ENCODE measurements at regions not wholly inside any gene's neighbourhood (a gene's known extent, or its start where the extent isn't known, plus 50 kb on each side); places are given as distances from the start of the nearest gene placed in this dataset.

DNA sequence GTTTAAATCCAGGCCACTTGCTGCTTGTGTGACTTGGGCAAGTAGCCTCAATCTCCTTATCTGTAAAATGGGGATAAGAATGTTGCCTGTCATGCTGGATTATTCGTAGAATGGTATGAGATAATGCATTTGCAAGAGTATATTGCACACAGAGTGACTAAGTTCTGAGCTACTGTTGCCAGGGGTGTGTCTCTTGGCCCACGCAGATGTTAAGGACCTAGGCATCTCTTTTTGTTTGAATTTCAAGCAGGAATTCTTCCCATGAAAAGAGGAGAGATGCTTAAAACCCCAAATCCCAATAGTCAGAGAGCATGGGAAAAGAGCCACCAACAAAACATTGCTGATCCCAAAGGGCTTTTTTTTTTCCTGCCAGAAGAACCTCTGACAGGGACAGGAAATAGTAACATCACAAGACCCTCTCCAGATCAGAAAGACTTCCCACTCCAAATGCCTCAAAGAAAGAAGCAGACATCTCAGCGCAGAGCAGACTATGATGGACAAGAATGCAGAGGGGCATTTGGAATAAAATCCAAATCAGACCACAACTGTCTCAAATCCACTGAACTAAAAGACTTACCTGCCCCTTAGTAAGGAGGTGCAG, 90.5 kb downstream of the MRPL46 start:
- Histone ChIP-seq H3K27ac (no peak overlapping the region), H3K4me1 (no peaks in the 10 kb centered on the region), H3K36me3 (no peaks in the 10 kb centered on the region), H3K4me3 (no peak overlapping the region), H3K27me3 (no peaks in the 10 kb centered on the region), H3K9me3 (no peaks in the 10 kb centered on the region)
- TF ChIP-seq POLR2A (IDR thresholded peaks at IDR 0.05) (no peak), EP300 (IDR thresholded peaks at IDR 0.05) (no peak)
- TF ChIP-seq, protein P1, sequence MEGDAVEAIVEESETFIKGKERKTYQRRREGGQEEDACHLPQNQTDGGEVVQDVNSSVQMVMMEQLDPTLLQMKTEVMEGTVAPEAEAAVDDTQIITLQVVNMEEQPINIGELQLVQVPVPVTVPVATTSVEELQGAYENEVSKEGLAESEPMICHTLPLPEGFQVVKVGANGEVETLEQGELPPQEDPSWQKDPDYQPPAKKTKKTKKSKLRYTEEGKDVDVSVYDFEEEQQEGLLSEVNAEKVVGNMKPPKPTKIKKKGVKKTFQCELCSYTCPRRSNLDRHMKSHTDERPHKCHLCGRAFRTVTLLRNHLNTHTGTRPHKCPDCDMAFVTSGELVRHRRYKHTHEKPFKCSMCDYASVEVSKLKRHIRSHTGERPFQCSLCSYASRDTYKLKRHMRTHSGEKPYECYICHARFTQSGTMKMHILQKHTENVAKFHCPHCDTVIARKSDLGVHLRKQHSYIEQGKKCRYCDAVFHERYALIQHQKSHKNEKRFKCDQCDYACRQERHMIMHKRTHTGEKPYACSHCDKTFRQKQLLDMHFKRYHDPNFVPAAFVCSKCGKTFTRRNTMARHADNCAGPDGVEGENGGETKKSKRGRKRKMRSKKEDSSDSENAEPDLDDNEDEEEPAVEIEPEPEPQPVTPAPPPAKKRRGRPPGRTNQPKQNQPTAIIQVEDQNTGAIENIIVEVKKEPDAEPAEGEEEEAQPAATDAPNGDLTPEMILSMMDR (IDR thresholded peaks at IDR 0.05), result no peak
- 56 to 80% methylated on average over 3 of the region's 3 CpGs for WGBS, 2 donors
- no peak for DNase-seq (ENCODE audit: low spot score in 2 of 2)

DNA sequence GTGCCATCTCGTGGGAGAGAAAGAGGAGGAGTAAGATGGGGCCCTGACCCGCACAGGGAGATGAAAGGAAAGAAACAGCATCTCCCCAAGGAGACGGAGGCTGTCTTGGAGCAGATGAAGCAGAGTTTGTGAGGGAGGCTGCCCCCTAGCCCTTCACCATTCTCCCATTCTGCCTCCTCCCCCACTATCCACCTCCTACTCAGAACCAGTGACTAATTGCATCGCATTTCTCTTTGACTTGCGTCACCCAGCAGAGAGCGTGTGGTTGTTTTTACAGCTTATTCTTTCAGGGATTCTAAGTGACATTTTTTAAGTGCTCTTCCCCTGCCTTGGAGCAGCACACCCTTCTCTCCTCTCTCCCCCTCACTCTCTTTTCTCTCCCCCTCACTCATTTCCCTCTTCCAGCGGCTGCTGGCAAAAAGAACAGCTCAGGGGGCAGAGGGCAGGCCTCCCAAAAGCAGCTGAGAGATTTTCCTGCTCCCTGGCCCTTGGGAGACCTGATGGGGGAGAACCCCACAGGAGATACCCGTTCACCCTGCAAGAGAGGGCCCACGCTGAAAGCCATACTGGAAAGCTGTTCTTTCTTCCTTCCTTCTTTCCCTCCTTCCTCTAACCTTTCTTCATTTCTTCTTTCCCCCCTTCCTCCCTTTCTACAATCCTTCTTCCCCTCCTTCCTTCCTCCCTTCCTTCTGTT, 91.8 kb downstream of the MRPL46 start:
- H3K27me3 ChIP-seq, result no peaks in the 10 kb centered on the region
- TF ChIP-seq, protein P1 (IDR thresholded peaks at IDR 0.05), result no peak
- TF ChIP-seq POLR2A (IDR thresholded peaks at IDR 0.05), result no peak
- no peak for TF ChIP-seq EP300 (IDR thresholded peaks at IDR 0.05)
- DNase-seq (ENCODE audit: low spot score in 2 of 2), result no peak
- no peak overlapping the region for H3K4me3 ChIP-seq
- no peaks in the 10 kb centered on the region for H3K36me3 ChIP-seq
- H3K9me3 ChIP-seq, result no peaks in the 10 kb centered on the region
- no peaks in the 10 kb centered on the region for H3K4me1 ChIP-seq
- 19 to 21% methylated on average over 9 of the region's 9 CpGs for WGBS, 2 donors
- no peak overlapping the region for H3K27ac ChIP-seq

DNA sequence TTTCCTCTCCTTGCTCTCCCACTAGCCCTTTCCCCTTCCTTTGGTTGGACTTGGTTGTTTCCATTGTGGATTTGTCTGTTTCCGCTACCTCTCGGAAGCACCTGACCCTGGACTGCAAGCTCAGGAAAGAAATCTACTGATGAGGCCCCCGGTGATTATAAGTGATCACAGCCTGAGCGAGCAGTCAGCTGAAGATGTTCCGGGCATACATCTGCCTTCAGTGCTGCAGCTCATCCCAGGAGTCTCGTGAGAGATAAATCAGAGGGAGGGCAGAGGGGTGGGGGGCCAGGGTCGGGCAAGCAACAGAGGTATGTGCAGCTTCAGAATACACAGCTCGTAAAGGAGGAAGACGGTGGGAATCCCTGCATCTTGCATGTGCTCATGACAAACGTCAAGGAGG, 102.1 kb downstream of the MRPL46 start:
- WGBS, 2 donors, result 68 to 72% methylated on average over 10 of the region's 10 CpGs
- Histone ChIP-seq H3K4me1 (no peaks in the 10 kb centered on the region), H3K4me3 (no peak overlapping the region), H3K27ac (no peak overlapping the region), H3K27me3 (no peaks in the 10 kb centered on the region), H3K9me3 (no peaks in the 10 kb centered on the region), H3K36me3 (no peaks in the 10 kb centered on the region)
- no peak for DNase-seq (ENCODE audit: low spot score in 2 of 2)
- no peak for TF ChIP-seq EP300 (IDR thresholded peaks at IDR 0.05)
- TF ChIP-seq, protein P1 (IDR thresholded peaks at IDR 0.05), result no peak
- no peak for TF ChIP-seq POLR2A (IDR thresholded peaks at IDR 0.05)

DNA sequence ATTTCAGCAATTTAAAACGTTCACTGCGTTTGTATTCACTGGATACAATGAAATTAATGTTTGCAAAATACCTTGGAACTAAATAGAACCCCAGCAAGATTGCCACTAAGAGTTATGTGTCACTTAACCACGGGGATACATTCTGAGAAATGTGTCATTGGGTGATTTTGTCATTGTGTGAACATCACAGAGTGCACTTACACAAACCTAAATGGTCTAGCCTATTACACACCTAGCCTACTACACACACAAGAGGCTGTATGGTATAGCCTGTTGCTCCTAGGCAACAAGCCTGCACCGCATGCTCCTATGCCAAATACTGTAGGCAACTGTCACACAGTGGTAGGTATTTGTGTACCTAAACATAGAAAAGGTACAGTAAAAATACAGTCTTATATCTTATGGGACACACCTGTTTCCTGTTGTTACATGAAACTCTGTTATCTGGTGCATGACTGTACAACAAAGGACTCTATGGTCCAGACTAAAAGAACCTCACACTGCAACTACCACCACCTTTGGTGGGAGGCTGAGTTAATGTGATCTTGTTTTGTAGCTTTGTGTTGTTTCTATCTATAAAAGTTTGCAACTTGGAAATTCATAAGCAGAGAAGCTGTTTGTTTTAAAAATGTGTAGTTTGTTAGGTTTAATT, 92.2 kb upstream of the NTRK3 start:
- H3K27ac ChIP-seq, result no peak overlapping the region
- H3K36me3 ChIP-seq, result no peaks in the 10 kb centered on the region
- no peaks in the 10 kb centered on the region for H3K4me1 ChIP-seq
- TF ChIP-seq EP300 (IDR thresholded peaks at IDR 0.05), result no peak
- TF ChIP-seq, protein P1 (IDR thresholded peaks at IDR 0.05), result no peak
- no peak for TF ChIP-seq POLR2A (IDR thresholded peaks at IDR 0.05)
- peaks cover 0 to 26% (median 5%) of the 10 kb centered on the region in 4 donors for H3K9me3 ChIP-seq
- no peaks in the 10 kb centered on the region for H3K27me3 ChIP-seq
- 75 to 78% methylated on average over 4 of the region's 4 CpGs for WGBS, 2 donors
- H3K4me3 ChIP-seq, result no peak overlapping the region
- DNase-seq (ENCODE audit: low spot score in 2 of 2), result no peak

DNA sequence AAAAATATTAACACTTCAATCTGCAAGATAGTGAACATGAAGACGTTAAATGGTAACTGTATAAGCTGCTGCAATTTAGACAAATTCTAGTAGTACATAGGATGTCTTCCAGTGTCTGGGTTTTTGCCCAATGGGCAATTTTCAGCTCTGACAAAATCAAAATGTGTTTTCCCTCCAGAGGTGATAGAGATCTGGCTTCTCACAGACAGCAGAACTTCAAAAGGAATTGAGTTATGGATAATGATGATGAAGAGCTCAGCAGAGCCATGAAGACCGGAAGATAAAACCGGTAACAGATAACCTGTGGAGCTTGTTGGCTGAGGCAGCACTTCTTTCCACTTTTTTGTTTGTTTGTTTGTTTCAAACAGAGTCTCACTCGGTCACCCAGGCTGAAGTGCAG, 89.4 kb upstream of the NTRK3 start:
- no peak for DNase-seq (ENCODE audit: low spot score in 2 of 2)
- TF ChIP-seq EP300 (IDR thresholded peaks at IDR 0.05) (no peak), POLR2A (IDR thresholded peaks at IDR 0.05) (no peak)
- TF ChIP-seq, protein P1 (IDR thresholded peaks at IDR 0.05), result no peak
- Histone ChIP-seq H3K4me3 (no peak overlapping the region), H3K27ac (no peak overlapping the region), H3K9me3 (peaks cover 0 to 5% (median 0%) of the 10 kb centered on the region in 4 donors), H3K4me1 (no peaks in the 10 kb centered on the region), H3K36me3 (no peaks in the 10 kb centered on the region), H3K27me3 (no peaks in the 10 kb centered on the region)
- WGBS, 2 donors, result 79 to 83% methylated on average over 4 of the region's 4 CpGs
